AML-193 (cell line): ENCODE measurements at regions not wholly inside any gene's neighbourhood (a gene's known extent, or its start where the extent isn't known, plus 50 kb on each side); places are given as distances from the start of the nearest gene placed in this dataset.
"Not testable (repeated sequence)": the region's sequence is repeated elsewhere in the genome, so short reads cannot be mapped to it uniquely, and the experiment has no call there.

ENCODE experiments used
- DNase-seq, 2 experiments: peaks; one replicate each; lab custom pipeline; 2025; lab: John Stamatoyannopoulos, UW

GRCh38 chr11:27242591-27242990 is 120.4 kb downstream of the CCDC34 start:
- no peak for DNase-seq

GRCh38 chr11:27241311-27242122 is 121.5 kb downstream of the CCDC34 start:
- DNase-seq: no peak

- DNase-seq: no peak
Measured at GRCh38 chr11:27239305-27239942, 123.6 kb downstream of the CCDC34 start.

GRCh38 chr11:27238811-27239210 is 124.2 kb downstream of the CCDC34 start:
- DNase-seq: no peak

GRCh38 chr11:27237643-27238042 is 125.4 kb downstream of the CCDC34 start:
- DNase-seq: no peak

GRCh38 chr11:27234961-27235360 is 128.1 kb downstream of the CCDC34 start:
- DNase-seq: no peak

GRCh38 chr11:27234043-27234668 is 128.9 kb downstream of the CCDC34 start:
- DNase-seq: no peak

- DNase-seq: no peak
Measured at GRCh38 chr11:27233654-27234042, 129.4 kb downstream of the CCDC34 start.

- DNase-seq: no peak
Measured at GRCh38 chr11:27231530-27231929, 131.5 kb downstream of the CCDC34 start.

GRCh38 chr11:27230192-27230572 is 132.8 kb downstream of the CCDC34 start:
- DNase-seq: no peak

GRCh38 chr11:27229511-27230191 is 133.4 kb downstream of the CCDC34 start:
- DNase-seq: no peak

GRCh38 chr11:27228906-27229290 is 134.1 kb downstream of the CCDC34 start:
- no peak for DNase-seq

- DNase-seq: no peak
Measured at GRCh38 chr11:27228232-27228905, 134.6 kb downstream of the CCDC34 start.

GRCh38 chr11:27227736-27228135 is 135.3 kb downstream of the CCDC34 start:
- DNase-seq: no peak

GRCh38 chr11:27219487-27220039 is 143.5 kb downstream of the CCDC34 start:
- DNase-seq: not testable (repeated sequence)

GRCh38 chr11:27218421-27219038 is 144.5 kb downstream of the CCDC34 start:
- DNase-seq: no peak

- no peak for DNase-seq
Measured at GRCh38 chr11:27217948-27218420, 145.0 kb downstream of the CCDC34 start.

- DNase-seq: no peak
Measured at GRCh38 chr11:27217496-27217895, 145.5 kb downstream of the CCDC34 start.

- DNase-seq: no peak
Measured at GRCh38 chr11:27216270-27217149, 146.5 kb downstream of the CCDC34 start.
